ENCODE measurements at regions not wholly inside any gene's neighbourhood (a gene's known extent, or its start where the extent isn't known, plus 50 kb on each side); places are given as distances from the start of the nearest gene placed in this dataset.

GRCh38 chr1:4553761-4554160, 100.6 kb upstream of the AJAP1 start:
- no peak overlapping the region for H3K9ac ChIP-seq (replicated peaks; ENCODE audit: extremely low read depth, insufficient read depth, low read length)
- CTCF ChIA-PET, result no interaction called here
- no peaks in the 10 kb centered on the region for H3K27me3 ChIP-seq (ENCODE audit: control insufficient read depth in 2 of 2, insufficient read depth in 2 of 2, low read length in 2 of 2)
- H4K20me1 ChIP-seq (replicated peaks; ENCODE audit: control insufficient read depth, extremely low read depth, insufficient read depth, low read length), result no peaks in the 10 kb centered on the region
- H3K79me2 ChIP-seq (ENCODE audit: control insufficient read depth, insufficient read depth, low read length), result no peaks in the 10 kb centered on the region
- no peaks in the 10 kb centered on the region for H3K9me1 ChIP-seq (replicated peaks; ENCODE audit: control insufficient read depth, extremely low read depth, insufficient read depth, low read length)
- TF ChIP-seq, protein P1, sequence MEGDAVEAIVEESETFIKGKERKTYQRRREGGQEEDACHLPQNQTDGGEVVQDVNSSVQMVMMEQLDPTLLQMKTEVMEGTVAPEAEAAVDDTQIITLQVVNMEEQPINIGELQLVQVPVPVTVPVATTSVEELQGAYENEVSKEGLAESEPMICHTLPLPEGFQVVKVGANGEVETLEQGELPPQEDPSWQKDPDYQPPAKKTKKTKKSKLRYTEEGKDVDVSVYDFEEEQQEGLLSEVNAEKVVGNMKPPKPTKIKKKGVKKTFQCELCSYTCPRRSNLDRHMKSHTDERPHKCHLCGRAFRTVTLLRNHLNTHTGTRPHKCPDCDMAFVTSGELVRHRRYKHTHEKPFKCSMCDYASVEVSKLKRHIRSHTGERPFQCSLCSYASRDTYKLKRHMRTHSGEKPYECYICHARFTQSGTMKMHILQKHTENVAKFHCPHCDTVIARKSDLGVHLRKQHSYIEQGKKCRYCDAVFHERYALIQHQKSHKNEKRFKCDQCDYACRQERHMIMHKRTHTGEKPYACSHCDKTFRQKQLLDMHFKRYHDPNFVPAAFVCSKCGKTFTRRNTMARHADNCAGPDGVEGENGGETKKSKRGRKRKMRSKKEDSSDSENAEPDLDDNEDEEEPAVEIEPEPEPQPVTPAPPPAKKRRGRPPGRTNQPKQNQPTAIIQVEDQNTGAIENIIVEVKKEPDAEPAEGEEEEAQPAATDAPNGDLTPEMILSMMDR (IDR thresholded peaks at IDR 0.05; ENCODE audit: extremely low read depth in 1 of 2, insufficient read depth in 1 of 2, low read depth in 1 of 2, low read length in 2 of 2), result no peak
- TF ChIP-seq POLR2AphosphoS5 (IDR thresholded peaks at IDR 0.05; ENCODE audit: insufficient read depth, low read depth, low read length) (no peak), JUN (IDR thresholded peaks at IDR 0.05; ENCODE audit: borderline replicate concordance, insufficient read depth, insufficient read length, low read depth) (no peak), GATA2 (IDR thresholded peaks at IDR 0.05; ENCODE audit: insufficient read depth, insufficient read length, low read depth, low read length) (no peak), EZH2 (IDR thresholded peaks at IDR 0.05; ENCODE audit: borderline replicate concordance, low read depth, low read length, severe bottlenecking) (no peak), POLR2A (IDR thresholded peaks at IDR 0.05; ENCODE audit: low read depth, low read length) (no peak), MYC (IDR thresholded peaks at IDR 0.05; ENCODE audit: low read depth, low read length) (no peak), FOS (IDR thresholded peaks at IDR 0.05; ENCODE audit: borderline replicate concordance, insufficient read depth, low read length) (no peak)
- TF ChIP-seq, protein P2, sequence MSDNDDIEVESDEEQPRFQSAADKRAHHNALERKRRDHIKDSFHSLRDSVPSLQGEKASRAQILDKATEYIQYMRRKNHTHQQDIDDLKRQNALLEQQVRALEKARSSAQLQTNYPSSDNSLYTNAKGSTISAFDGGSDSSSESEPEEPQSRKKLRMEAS (IDR thresholded peaks at IDR 0.05; ENCODE audit: insufficient read depth, insufficient read length), result no peak
- no peak overlapping the region for H3K27ac ChIP-seq (ENCODE audit: insufficient read depth, low read depth, low read length)
- POLR2A ChIA-PET, result no interaction called here
- no peaks in the 10 kb centered on the region for H3K36me3 ChIP-seq (ENCODE audit: control insufficient read depth in 2 of 2, extremely low read depth in 1 of 2, insufficient read depth in 2 of 2, low read length in 2 of 2)
- intact Hi-C loops (cut with micrococcal nuclease) (no loop called here), dilution Hi-C loops (cut with MboI; ENCODE audit: extremely low pct_ligation_motif_present, low sequenced_read_pairs) (no loop called here)
- H2AFZ ChIP-seq (ENCODE audit: low read depth, low read length), result no peak overlapping the region
- H3K4me2 ChIP-seq (ENCODE audit: insufficient read depth, low read length), result no peak overlapping the region
- no TSS peak for BruUV-seq (replicated peaks)
- no peaks in the 10 kb centered on the region for H3K4me1 ChIP-seq (ENCODE audit: control insufficient read depth, extremely low read depth, insufficient read depth, low read length)
- FAIRE-seq (no peak), DNase-seq (ENCODE audit: low read depth, low spot score) (no peak)
- H3K9me3 ChIP-seq (replicated peaks; ENCODE audit: control insufficient read depth, insufficient read depth, low read length), result peaks cover 3% of the 10 kb centered on the region
- no peak overlapping the region for H3K4me3 ChIP-seq (replicated peaks in 1 of 3; ENCODE audit: insufficient read depth in 1 of 3, low read depth in 1 of 3, low read length in 3 of 3)
